ENCODE measurements at regions not wholly inside any gene's neighbourhood (a gene's known extent, or its start where the extent isn't known, plus 50 kb on each side); places are given as distances from the start of the nearest gene placed in this dataset.

- Histone ChIP-seq H3K36me3 (replicated peaks; ENCODE audit: insufficient read depth, low read depth) (no peaks in the 10 kb centered on the region), H3K4me1 (ENCODE audit: insufficient read depth) (peaks cover 6% of the 10 kb centered on the region), H3K4me3 (no peak overlapping the region), H3K9me3 (ENCODE audit: low read depth) (no peaks in the 10 kb centered on the region), H2AFZ (no peak overlapping the region), H3K79me2 (no peaks in the 10 kb centered on the region), H3K4me2 (no peak overlapping the region), H3K27ac (no peak overlapping the region), H3K27me3 (no peaks in the 10 kb centered on the region), H4K20me1 (ENCODE audit: insufficient read depth, poor library complexity, severe bottlenecking) (no peaks in the 10 kb centered on the region), H3K9me2 (replicated peaks; ENCODE audit: insufficient read depth) (no peaks in the 10 kb centered on the region)
- no peak for DNase-seq (ENCODE audit: low spot score)
- 41% methylated on average over 3 of the region's 3 CpGs for WGBS (ENCODE audit: low lambda C conversion rate, missing lambda C conversion rate)
- no peak for TF ChIP-seq CTCF (IDR thresholded peaks at IDR 0.05; ENCODE audit: poor library complexity)
- no peak for TF ChIP-seq EZH2 (IDR thresholded peaks at IDR 0.05; ENCODE audit: borderline replicate concordance)
- no peak for TF ChIP-seq EZH2phosphoT487 (IDR thresholded peaks at IDR 0.05; ENCODE audit: low read depth, severe bottlenecking, unreplicated experiment)
Measured at GRCh38 chr2:38497670-38498037, 105.1 kb downstream of the HNRNPLL start.

- no peak overlapping the region for H2AFZ ChIP-seq
- no peak for DNase-seq (ENCODE audit: low spot score)
- no peaks in the 10 kb centered on the region for H3K27me3 ChIP-seq
- H3K36me3 ChIP-seq (replicated peaks; ENCODE audit: insufficient read depth, low read depth): no peaks in the 10 kb centered on the region
- peaks cover 6% of the 10 kb centered on the region for H3K4me1 ChIP-seq (ENCODE audit: insufficient read depth)
- no peak overlapping the region for H3K27ac ChIP-seq
- no peaks in the 10 kb centered on the region for H3K79me2 ChIP-seq
- TF ChIP-seq EZH2 (IDR thresholded peaks at IDR 0.05; ENCODE audit: borderline replicate concordance) (no peak), EZH2phosphoT487 (IDR thresholded peaks at IDR 0.05; ENCODE audit: low read depth, severe bottlenecking, unreplicated experiment) (no peak), CTCF (IDR thresholded peaks at IDR 0.05; ENCODE audit: poor library complexity) (no peak)
- H3K9me3 ChIP-seq (ENCODE audit: low read depth): no peaks in the 10 kb centered on the region
- H3K4me2 ChIP-seq: no peak overlapping the region
- no peak overlapping the region for H3K4me3 ChIP-seq
- H3K9me2 ChIP-seq (replicated peaks; ENCODE audit: insufficient read depth): no peaks in the 10 kb centered on the region
- H4K20me1 ChIP-seq (ENCODE audit: insufficient read depth, poor library complexity, severe bottlenecking): no peaks in the 10 kb centered on the region
- WGBS (ENCODE audit: low lambda C conversion rate, missing lambda C conversion rate): 82% methylated on average over 8 of the region's 8 CpGs
Measured at GRCh38 chr2:38496927-38497669, 105.6 kb downstream of the HNRNPLL start.

GRCh38 chr2:38495880-38496279 is 106.8 kb downstream of the HNRNPLL start:
- no peak overlapping the region for H3K4me2 ChIP-seq
- 93% methylated on average over 2 of the region's 2 CpGs for WGBS (ENCODE audit: low lambda C conversion rate, missing lambda C conversion rate)
- no peaks in the 10 kb centered on the region for H3K9me3 ChIP-seq (ENCODE audit: low read depth)
- H3K27me3 ChIP-seq: no peaks in the 10 kb centered on the region
- peaks cover 6% of the 10 kb centered on the region for H3K4me1 ChIP-seq (ENCODE audit: insufficient read depth)
- no peaks in the 10 kb centered on the region for H3K36me3 ChIP-seq (replicated peaks; ENCODE audit: insufficient read depth, low read depth)
- no peaks in the 10 kb centered on the region for H3K79me2 ChIP-seq
- no peak overlapping the region for H3K27ac ChIP-seq
- H4K20me1 ChIP-seq (ENCODE audit: insufficient read depth, poor library complexity, severe bottlenecking): no peaks in the 10 kb centered on the region
- no peak overlapping the region for H3K4me3 ChIP-seq
- DNase-seq (ENCODE audit: low spot score): no peak
- H3K9me2 ChIP-seq (replicated peaks; ENCODE audit: insufficient read depth): no peaks in the 10 kb centered on the region
- no peak overlapping the region for H2AFZ ChIP-seq
- no peak for TF ChIP-seq EZH2phosphoT487 (IDR thresholded peaks at IDR 0.05; ENCODE audit: low read depth, severe bottlenecking, unreplicated experiment)
- TF ChIP-seq EZH2 (IDR thresholded peaks at IDR 0.05; ENCODE audit: borderline replicate concordance): no peak
- TF ChIP-seq CTCF (IDR thresholded peaks at IDR 0.05; ENCODE audit: poor library complexity): no peak

Data from hepatocyte (in vitro differentiated cells).